ENCODE measurements at regions not wholly inside any gene's neighbourhood (a gene's known extent, or its start where the extent isn't known, plus 50 kb on each side); places are given as distances from the start of the nearest gene placed in this dataset.

GRCh38 chr10:78614267-78614666, 454.5 kb upstream of the ZMIZ1 start:
- TF ChIP-seq ZNF274 (IDR thresholded peaks at IDR 0.05; ENCODE audit: low read depth, low read length): no peak

GRCh38 chr10:78614744-78615143, 454.0 kb upstream of the ZMIZ1 start:
- H3K4me3 ChIP-seq (ENCODE audit: low read length): no peak overlapping the region
- TF ChIP-seq ZNF274 (IDR thresholded peaks at IDR 0.05; ENCODE audit: low read depth, low read length): no peak

More at GRCh38 chr10:78614267-78614666, 454.5 kb upstream of the ZMIZ1 start:
- no peak overlapping the region for H3K4me3 ChIP-seq (ENCODE audit: low read length)

GRCh38 chr10:78616125-78616695, 452.6 kb upstream of the ZMIZ1 start:
- no peak for TF ChIP-seq ZNF274 (IDR thresholded peaks at IDR 0.05; ENCODE audit: low read depth, low read length)

GRCh38 chr10:78617115-78617514, 451.7 kb upstream of the ZMIZ1 start:
- TF ChIP-seq ZNF274 (IDR thresholded peaks at IDR 0.05; ENCODE audit: low read depth, low read length): no peak

More at GRCh38 chr10:78616125-78616695, 452.6 kb upstream of the ZMIZ1 start:
- no peak overlapping the region for H3K4me3 ChIP-seq (ENCODE audit: low read length)

GRCh38 chr10:78617631-78618030, 451.1 kb upstream of the ZMIZ1 start:
- TF ChIP-seq ZNF274 (IDR thresholded peaks at IDR 0.05; ENCODE audit: low read depth, low read length): no peak
- no peak overlapping the region for H3K4me3 ChIP-seq (ENCODE audit: low read length)

More at GRCh38 chr10:78617115-78617514, 451.7 kb upstream of the ZMIZ1 start:
- H3K4me3 ChIP-seq (ENCODE audit: low read length): no peak overlapping the region

GRCh38 chr10:78618050-78618449, 450.7 kb upstream of the ZMIZ1 start:
- no peak for TF ChIP-seq ZNF274 (IDR thresholded peaks at IDR 0.05; ENCODE audit: low read depth, low read length)

GRCh38 chr10:78619115-78619851, 449.5 kb upstream of the ZMIZ1 start:
- TF ChIP-seq ZNF274 (IDR thresholded peaks at IDR 0.05; ENCODE audit: low read depth, low read length): no peak

More at GRCh38 chr10:78618050-78618449, 450.7 kb upstream of the ZMIZ1 start:
- H3K4me3 ChIP-seq (ENCODE audit: low read length): no peak overlapping the region

GRCh38 chr10:78619896-78620295, 448.9 kb upstream of the ZMIZ1 start:
- H3K4me3 ChIP-seq (ENCODE audit: low read length): no peak overlapping the region
- TF ChIP-seq ZNF274 (IDR thresholded peaks at IDR 0.05; ENCODE audit: low read depth, low read length): no peak

More at GRCh38 chr10:78619115-78619851, 449.5 kb upstream of the ZMIZ1 start:
- no peak overlapping the region for H3K4me3 ChIP-seq (ENCODE audit: low read length)

GRCh38 chr10:78620985-78621799, 447.6 kb upstream of the ZMIZ1 start:
- TF ChIP-seq ZNF274 (IDR thresholded peaks at IDR 0.05; ENCODE audit: low read depth, low read length): no peak
- no peak overlapping the region for H3K4me3 ChIP-seq (ENCODE audit: low read length)

GRCh38 chr10:78623578-78624215, 445.1 kb upstream of the ZMIZ1 start:
- no peak overlapping the region for H3K4me3 ChIP-seq (ENCODE audit: low read length)
- TF ChIP-seq ZNF274 (IDR thresholded peaks at IDR 0.05; ENCODE audit: low read depth, low read length): no peak

- TF ChIP-seq ZNF274 (IDR thresholded peaks at IDR 0.05; ENCODE audit: low read depth, low read length): no peak
- no peak overlapping the region for H3K4me3 ChIP-seq (ENCODE audit: low read length)
Measured at GRCh38 chr10:78624791-78625190, 444.0 kb upstream of the ZMIZ1 start.

- no peak for TF ChIP-seq ZNF274 (IDR thresholded peaks at IDR 0.05; ENCODE audit: low read depth, low read length)
- H3K4me3 ChIP-seq (ENCODE audit: low read length): no peak overlapping the region
Measured at GRCh38 chr10:78626471-78626870, 442.3 kb upstream of the ZMIZ1 start.

- TF ChIP-seq ZNF274 (IDR thresholded peaks at IDR 0.05; ENCODE audit: low read depth, low read length): no peak
- no peak overlapping the region for H3K4me3 ChIP-seq (ENCODE audit: low read length)
Measured at GRCh38 chr10:78627254-78627795, 441.4 kb upstream of the ZMIZ1 start.

GRCh38 chr10:78628976-78629375, 439.8 kb upstream of the ZMIZ1 start:
- no peak for TF ChIP-seq ZNF274 (IDR thresholded peaks at IDR 0.05; ENCODE audit: low read depth, low read length)
- no peak overlapping the region for H3K4me3 ChIP-seq (ENCODE audit: low read length)

Data from GM08714 (cell line).